GM12878 (cell line): ENCODE measurements at regions not wholly inside any gene's neighbourhood (a gene's known extent, or its start where the extent isn't known, plus 50 kb on each side); places are given as distances from the start of the nearest gene placed in this dataset.

Experiments used
- ATAC-seq: fragments of 200-7000 bp; cut with Tn5 transposase; 3 replicates; pipeline ENCODE4 v1.9.1; 2020; ENCODE audit warnings: mild to moderate bottlenecking, moderate library complexity
- BruUV-seq: library from RNA; stranded (reverse); fragments of 400-500 nt; replicated peaks from 2 replicates; lab custom pipeline; 2021; lab: Mats Ljungman, UMichigan
- CTCF ChIA-PET: fragments of 300-600 bp; sonication (Branson Sonifier 250); formaldehyde crosslinking; extraction: SDS; loops from one replicate; lab custom pipeline; 2021; ENCODE audit warnings: inconsistent platforms; lab: Yijun Ruan, JAX
- POLR2A ChIA-PET: fragments of 350-600 bp; formaldehyde crosslinking; extraction: SDS; loops from one replicate; lab custom pipeline; 2021; ENCODE audit warnings: inconsistent platforms; lab: Charles Lee
- RAD21 ChIA-PET: fragments of 300-600 bp; sonication (Branson Sonifier 250); formaldehyde crosslinking; loops from one replicate; lab custom pipeline; 2023; ENCODE audit warnings: antibody characterized with exemption; ENCODE audit not compliant: unreplicated experiment; lab: Charles Lee
- SMC1A ChIA-PET: fragments of 300-600 bp; sonication (Branson Sonifier 250); formaldehyde crosslinking; loops from one replicate; lab custom pipeline; 2023; ENCODE audit not compliant: unreplicated experiment, uncharacterized antibody; lab: Charles Lee
- DNase-seq: peaks from one replicate; pipeline ENCODE4 v3.0.0-alpha.2; 2011; ENCODE audit warnings: low read depth, low spot score
- FAIRE-seq: peaks from 3 replicates; lab custom pipeline; 2011; peaks lifted over from hg19 to GRCh38; lab: Jason Lieb, UNC
- H2AFZ ChIP-seq: 2 replicates; pipeline ENCODE4 v1.6.0; 2011; ENCODE audit warnings: low read depth, low read length, control low read depth; ENCODE audit not compliant: control insufficient read depth
- H3K27ac ChIP-seq: 2 replicates; pipeline ENCODE4 v1.5.1; 2011; ENCODE audit warnings: control low read depth; ENCODE audit not compliant: control insufficient read depth, insufficient read depth
- H3K27me3 ChIP-seq, 2 experiments: replicated peaks in 1 of 2; 2 replicates each; pipeline versions ENCODE4 v1.6.0 to v1.6.1; 2011; ENCODE audit warnings: low read length in 1 of 2; ENCODE audit not compliant: control insufficient read depth in 2 of 2, insufficient read depth in 2 of 2
- H3K36me3 ChIP-seq, 2 experiments: 2 replicates each; pipeline ENCODE4 v1.5.1; 2011; ENCODE audit warnings: low read length in 1 of 2; ENCODE audit not compliant: control insufficient read depth in 2 of 2, insufficient read depth in 2 of 2
- H3K4me1 ChIP-seq: 2 replicates; pipeline ENCODE4 v1.6.1; 2011; ENCODE audit warnings: mild to moderate bottlenecking, low read length, moderate library complexity, mixed read lengths; ENCODE audit not compliant: control insufficient read depth, insufficient read depth
- H3K4me2 ChIP-seq: 2 replicates; pipeline ENCODE4 v1.6.0; 2011; ENCODE audit warnings: control low read depth; ENCODE audit not compliant: control insufficient read depth, insufficient read depth
- H3K4me3 ChIP-seq: fragments of 200-600 bp; sonication (generic); 2 replicates; pipeline ENCODE4 v1.5.1; 2016
- H3K79me2 ChIP-seq: 2 replicates; pipeline ENCODE4 v1.6.0; 2011; ENCODE audit warnings: low read length; ENCODE audit not compliant: control insufficient read depth, insufficient read depth
- H3K9ac ChIP-seq: 2 replicates; pipeline ENCODE4 v1.8.0; 2011; ENCODE audit warnings: low read length, control low read depth, mixed read lengths; ENCODE audit not compliant: control insufficient read depth, insufficient read depth
- H3K9me3 ChIP-seq: replicated peaks from 3 replicates; pipeline ENCODE4 v1.5.1; 2011; ENCODE audit warnings: mild to moderate bottlenecking, low read length; ENCODE audit not compliant: control insufficient read depth, insufficient read depth
- H4K20me1 ChIP-seq: 2 replicates; pipeline ENCODE4 v1.6.0; 2011; ENCODE audit not compliant: control insufficient read depth, insufficient read depth
- BRCA1 ChIP-seq: IDR thresholded peaks from 2 replicates; pipeline ENCODE4 v1.6.1; 2011; ENCODE audit warnings: low read depth, low read length, improper control_type of control experiment
- CBX5 ChIP-seq: sonication (generic); IDR thresholded peaks from 2 replicates; pipeline ENCODE4 v1.6.1; 2016; ENCODE audit warnings: low read depth, moderate library complexity, mild to moderate bottlenecking, inconsistent platforms
- CEBPZ ChIP-seq: fragments of 150-350 bp; IDR thresholded peaks from 2 replicates; pipeline ENCODE4 v1.6.1; 2016; ENCODE audit warnings: low read depth, low read length
- E4F1 ChIP-seq: fragments of 450-650 bp; IDR thresholded peaks from 2 replicates; pipeline ENCODE4 v1.6.1; 2018; ENCODE audit warnings: borderline replicate concordance, mild to moderate bottlenecking; ENCODE audit not compliant: partially characterized antibody
- EP300 ChIP-seq, 2 experiments: fragments of 150-350 bp in 1 of 2; IDR thresholded peaks; 2 replicates each; pipeline ENCODE4 v1.6.1; 2011 to 2012; ENCODE audit warnings: low read depth in 2 of 2, low read length in 2 of 2, borderline replicate concordance in 1 of 2, improper control_type of control experiment in 1 of 2, inconsistent platforms in 1 of 2; ENCODE audit not compliant: control insufficient read depth in 1 of 2
- ETV6 ChIP-seq, 2 experiments: fragments of 450-650 bp in 1 of 2; IDR thresholded peaks in 1 of 2; conservative IDR thresholded peaks in 1 of 2; 2 replicates each; pipeline ENCODE4 v1.6.1; 2014; ENCODE audit warnings: antibody characterized with exemption in 1 of 2, borderline replicate concordance in 1 of 2, low read depth in 1 of 2, mild to moderate bottlenecking in 1 of 2, moderate library complexity in 1 of 2
- GABPA ChIP-seq: IDR thresholded peaks from 2 replicates; pipeline ENCODE4 v1.6.1; 2014; ENCODE audit warnings: antibody characterized with exemption, low read depth, mild to moderate bottlenecking, inconsistent platforms
- HCFC1 ChIP-seq: fragments of 150-350 bp; IDR thresholded peaks from 2 replicates; pipeline ENCODE4 v1.6.1; 2014; ENCODE audit warnings: low read length
- IRF3 ChIP-seq: fragments of 450-650 bp; IDR thresholded peaks from 2 replicates; pipeline ENCODE4 v1.6.1; 2014; ENCODE audit warnings: mild to moderate bottlenecking
- MYC ChIP-seq: IDR thresholded peaks from 2 replicates; pipeline ENCODE4 v1.6.1; 2011; ENCODE audit warnings: mild to moderate bottlenecking, low read length, moderate library complexity, inconsistent platforms; ENCODE audit not compliant: insufficient read depth, insufficient replicate concordance, insufficient read length, severe bottlenecking
- NBN ChIP-seq: fragments of 450-650 bp; IDR thresholded peaks from 2 replicates; pipeline ENCODE4 v1.6.1; 2016
- PML ChIP-seq: IDR thresholded peaks from 2 replicates; pipeline ENCODE4 v1.6.1; 2012; ENCODE audit warnings: low read length, inconsistent platforms
- POLR2A ChIP-seq: IDR thresholded peaks from 2 replicates; pipeline ENCODE4 v1.6.1; 2011; ENCODE audit warnings: low read depth, mild to moderate bottlenecking, low read length
- SMAD5 ChIP-seq: IDR thresholded peaks from 2 replicates; pipeline ENCODE4 v1.6.1; 2016; ENCODE audit warnings: antibody characterized with exemption, low read depth
- SUZ12 ChIP-seq: fragments of 200-600 bp; sonication (generic); IDR thresholded peaks from one replicate; pipeline ENCODE4 v1.6.1; 2018; ENCODE audit warnings: antibody characterized with exemption, mild to moderate bottlenecking; ENCODE audit not compliant: unreplicated experiment
- TAF1 ChIP-seq: IDR thresholded peaks from 2 replicates; pipeline ENCODE4 v1.6.1; 2011; ENCODE audit warnings: mild to moderate bottlenecking, low read depth, low read length, borderline replicate concordance
- ZNF274 ChIP-seq: IDR thresholded peaks from one replicate; pipeline ENCODE4 v1.8.0; 2011; ENCODE audit not compliant: insufficient read length, insufficient read depth
- ZNF384 ChIP-seq: IDR thresholded peaks from 2 replicates; pipeline ENCODE4 v1.6.1; 2012; ENCODE audit warnings: low read depth, mild to moderate bottlenecking, low read length, improper control_type of control experiment, borderline replicate concordance
- WGBS: methylation state at CpG from one replicate; pipeline ENCODE4 v1.1.6; 2016; ENCODE audit warnings: low lambda C conversion rate; ENCODE audit not compliant: insufficient replicate concordance, insufficient coverage; ENCODE audit errors: missing lambda C conversion rate; 5-methylcytosine and 5-hydroxymethylcytosine counted together
- in situ Hi-C: fragments of 300-500 bp; cut with MboI; formaldehyde crosslinking; loops from 9 replicates; pipeline ENCODE4 v1.14.3; 2018; ENCODE audit warnings: mixed read lengths
- intact Hi-C: fragments of 100-400 bp; cut with micrococcal nuclease; formaldehyde crosslinking; loops from one replicate; pipeline ENCODE4 v1.14.2; 2022; ENCODE audit not compliant: unreplicated experiment

GRCh38 chr6:85385636-85386315 lies 64.1 kb upstream of the NT5E start:
- WGBS, result 51% methylated on average over 5 of the region's 5 CpGs
- ChIA-PET CTCF (interaction anchor here (0.8 to 2.2 kb wide), 2 partner anchors 14 to 97 kb away, joined by 3 to 10 read pairs; no protein-coding TSS in a partner anchor), SMC1A (interaction anchor here (0.8 to 2.1 kb wide), 8 partner anchors 10 to 98 kb away, joined by 3 to 10 read pairs (median 4); no protein-coding TSS in a partner anchor), POLR2A (no interaction called here), RAD21 (interaction anchor here (0.7 to 1.9 kb wide), 4 partner anchors 14 to 158 kb away, joined by 3 to 5 read pairs (median 4); no protein-coding TSS in a partner anchor)
- Histone ChIP-seq H3K9me3 (no peaks in the 10 kb centered on the region), H3K4me1 (no peaks in the 10 kb centered on the region), H3K4me2 (no peak overlapping the region), H3K4me3 (no peak overlapping the region), H3K27ac (no peak overlapping the region), H2AFZ (no peak overlapping the region), H3K36me3 (no peaks in the 10 kb centered on the region), H3K9ac (no peak overlapping the region), H3K79me2 (no peaks in the 10 kb centered on the region), H4K20me1 (no peaks in the 10 kb centered on the region), H3K27me3 (no peaks in the 10 kb centered on the region)
- no peak for ATAC-seq
- intact Hi-C loops, result no loop called here
- no peak for DNase-seq
- in situ Hi-C loops, result no loop called here
- BruUV-seq, result no TSS peak
- FAIRE-seq, result no peak
- TF ChIP-seq POLR2A, result no peak
- TF ChIP-seq BRCA1, result no peak
- no peak for TF ChIP-seq MYC
- no peak for TF ChIP-seq IRF3
- no peak for TF ChIP-seq ZNF274
- TF ChIP-seq EP300 (IDR thresholded peaks at IDR 0.05; ENCODE audit: borderline replicate concordance in 1 of 2, control insufficient read depth in 1 of 2, low read depth in 2 of 2, low read length in 2 of 2), result no peak
- no peak for TF ChIP-seq E4F1
- TF ChIP-seq CBX5, result no peak
- TF ChIP-seq NBN, result no peak
- TF ChIP-seq TAF1, result no peak
- TF ChIP-seq GABPA, result no peak
- no peak for TF ChIP-seq SMAD5
- TF ChIP-seq ETV6 (conservative IDR thresholded peaks at IDR 0.05 in 1 of 2, IDR thresholded peaks at IDR 0.05 in 1 of 2; ENCODE audit: borderline replicate concordance in 1 of 2, low read depth in 1 of 2), result no peak
- TF ChIP-seq PML, result no peak
- TF ChIP-seq CEBPZ, result no peak
- TF ChIP-seq SUZ12, result no peak
- no peak for TF ChIP-seq HCFC1
- no peak for TF ChIP-seq ZNF384
